Neutrophil (primary cell): ENCODE measurements at regions not wholly inside any gene's neighbourhood (a gene's known extent, or its start where the extent isn't known, plus 50 kb on each side); places are given as distances from the start of the nearest gene placed in this dataset.
"Not testable (repeated sequence)": the region's sequence is repeated elsewhere in the genome, so short reads cannot be mapped to it uniquely, and the experiment has no call there.

Experiments used
- H3K27ac ChIP-seq: fragments of 200-600 bp; sonication (generic); 2 replicates; pipeline ENCODE4 v1.5.1; 2016; ENCODE audit warnings: mild to moderate bottlenecking, moderate library complexity
- H3K27me3 ChIP-seq: fragments of 200-600 bp; sonication (generic); 2 replicates; pipeline ENCODE4 v1.6.0; 2016; ENCODE audit warnings: mild to moderate bottlenecking
- H3K36me3 ChIP-seq: fragments of 200-600 bp; sonication (generic); 2 replicates; pipeline ENCODE4 v1.5.1; 2017
- H3K4me1 ChIP-seq, 2 experiments: fragments of 200-600 bp in 1 of 2; sonication (generic) in 1 of 2; 1 replicate in 1 of 2; 2 replicates in 1 of 2; pipeline versions ENCODE4 v1.5.1 to v1.6.1; 2013 to 2016; ENCODE audit warnings: low read depth in 1 of 2, low read length in 1 of 2, mild to moderate bottlenecking in 1 of 2, moderate library complexity in 1 of 2; ENCODE audit not compliant: control insufficient read depth in 1 of 2, insufficient read depth in 1 of 2
- H3K4me3 ChIP-seq, 2 experiments: fragments of 200-600 bp in 1 of 2; sonication (generic) in 1 of 2; 1 replicate in 1 of 2; 2 replicates in 1 of 2; pipeline ENCODE4 v1.5.1; 2013 to 2016; ENCODE audit warnings: low read depth in 1 of 2, low read length in 1 of 2, mild to moderate bottlenecking in 1 of 2, moderate library complexity in 1 of 2
- H3K9me3 ChIP-seq: fragments of 200-600 bp; sonication (generic); 2 replicates; pipeline ENCODE4 v1.5.1; 2016
- CTCF ChIP-seq: fragments of 200-600 bp; sonication (generic); IDR thresholded peaks from 2 replicates; pipeline ENCODE4 v1.5.1; 2016; ENCODE audit warnings: antibody characterized with exemption

GRCh38 chr3:71930056-71930991 is 145.4 kb upstream of the PROK2 start:
- Histone ChIP-seq H3K27me3 (no peaks in the 10 kb centered on the region), H3K36me3 (no peaks in the 10 kb centered on the region), H3K27ac (no peak overlapping the region), H3K9me3 (no peaks in the 10 kb centered on the region), H3K4me1 (no peaks in the 10 kb centered on the region), H3K4me3 (no peak overlapping the region)
- no peak for TF ChIP-seq CTCF

- no peak overlapping the region for H3K4me3 ChIP-seq
- no peak overlapping the region for H3K27ac ChIP-seq
- no peaks in the 10 kb centered on the region for H3K9me3 ChIP-seq
- no peak for TF ChIP-seq CTCF
- no peaks in the 10 kb centered on the region for H3K36me3 ChIP-seq
- H3K4me1 ChIP-seq = no peaks in the 10 kb centered on the region
- no peaks in the 10 kb centered on the region for H3K27me3 ChIP-seq
These were observed 143.3 kb upstream of the PROK2 start for GRCh38 chr3:71928212-71928611.

GRCh38 chr3:71927505-71928066 is 142.6 kb upstream of the PROK2 start:
- no peak for TF ChIP-seq CTCF
- H3K36me3 ChIP-seq = no peaks in the 10 kb centered on the region
- H3K27me3 ChIP-seq = no peaks in the 10 kb centered on the region
- H3K4me3 ChIP-seq = no peak overlapping the region
- H3K4me1 ChIP-seq = no peaks in the 10 kb centered on the region
- H3K9me3 ChIP-seq = no peaks in the 10 kb centered on the region
- H3K27ac ChIP-seq = no peak overlapping the region

- Histone ChIP-seq H3K27me3 (no peaks in the 10 kb centered on the region), H3K27ac (no peak overlapping the region)
These were observed 141.7 kb upstream of the PROK2 start for GRCh38 chr3:71926616-71927015.

GRCh38 chr3:71926262-71926600 is 141.3 kb upstream of the PROK2 start:
- H3K27ac ChIP-seq = no peak overlapping the region
- no peaks in the 10 kb centered on the region for H3K36me3 ChIP-seq
- no peak overlapping the region for H3K4me3 ChIP-seq
- no peaks in the 10 kb centered on the region for H3K27me3 ChIP-seq
- TF ChIP-seq CTCF = no peak
- no peaks in the 10 kb centered on the region for H3K9me3 ChIP-seq
- H3K4me1 ChIP-seq = peaks cover 4 to 5% of the 10 kb centered on the region in 2 experiments

More at GRCh38 chr3:71926616-71927015, 141.7 kb upstream of the PROK2 start:
- Histone ChIP-seq H3K4me3 (no peak overlapping the region), H3K36me3 (no peaks in the 10 kb centered on the region), H3K4me1 (peaks cover 2 to 3% of the 10 kb centered on the region in 2 experiments), H3K9me3 (no peaks in the 10 kb centered on the region)
- TF ChIP-seq CTCF = no peak

GRCh38 chr3:71925511-71926261 is 140.7 kb upstream of the PROK2 start:
- H3K36me3 ChIP-seq, H3K4me1 ChIP-seq, H3K9me3 ChIP-seq, H3K27ac ChIP-seq, H3K27me3 ChIP-seq, H3K4me3 ChIP-seq: not testable (repeated sequence)
